ENCODE measurements at regions not wholly inside any gene's neighbourhood (a gene's known extent, or its start where the extent isn't known, plus 50 kb on each side); places are given as distances from the start of the nearest gene placed in this dataset.

DNA sequence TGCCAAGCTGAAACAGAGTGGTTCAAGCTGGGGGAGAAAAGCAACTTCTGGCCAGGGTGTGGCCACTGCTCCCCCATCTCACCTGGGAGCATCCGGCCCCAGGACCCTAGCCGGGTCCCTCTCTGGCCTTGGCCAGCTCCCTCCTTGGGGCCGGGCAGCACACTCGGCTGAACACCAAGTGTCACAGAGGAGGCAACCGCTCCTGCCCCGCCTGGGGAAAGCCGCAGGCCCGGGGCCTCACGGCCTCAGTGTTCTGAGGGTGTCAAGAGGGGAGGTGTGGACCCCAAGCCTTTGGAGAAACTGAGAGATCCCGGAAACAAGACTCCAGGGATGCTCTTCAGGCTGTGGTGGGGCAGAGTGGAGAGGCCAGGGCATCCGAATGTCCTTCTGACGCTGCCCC lies 88.4 kb downstream of the ENGASE start:
- DNase-seq (ENCODE audit: low read depth in 1 of 2, low spot score in 1 of 2) = no peak

DNA sequence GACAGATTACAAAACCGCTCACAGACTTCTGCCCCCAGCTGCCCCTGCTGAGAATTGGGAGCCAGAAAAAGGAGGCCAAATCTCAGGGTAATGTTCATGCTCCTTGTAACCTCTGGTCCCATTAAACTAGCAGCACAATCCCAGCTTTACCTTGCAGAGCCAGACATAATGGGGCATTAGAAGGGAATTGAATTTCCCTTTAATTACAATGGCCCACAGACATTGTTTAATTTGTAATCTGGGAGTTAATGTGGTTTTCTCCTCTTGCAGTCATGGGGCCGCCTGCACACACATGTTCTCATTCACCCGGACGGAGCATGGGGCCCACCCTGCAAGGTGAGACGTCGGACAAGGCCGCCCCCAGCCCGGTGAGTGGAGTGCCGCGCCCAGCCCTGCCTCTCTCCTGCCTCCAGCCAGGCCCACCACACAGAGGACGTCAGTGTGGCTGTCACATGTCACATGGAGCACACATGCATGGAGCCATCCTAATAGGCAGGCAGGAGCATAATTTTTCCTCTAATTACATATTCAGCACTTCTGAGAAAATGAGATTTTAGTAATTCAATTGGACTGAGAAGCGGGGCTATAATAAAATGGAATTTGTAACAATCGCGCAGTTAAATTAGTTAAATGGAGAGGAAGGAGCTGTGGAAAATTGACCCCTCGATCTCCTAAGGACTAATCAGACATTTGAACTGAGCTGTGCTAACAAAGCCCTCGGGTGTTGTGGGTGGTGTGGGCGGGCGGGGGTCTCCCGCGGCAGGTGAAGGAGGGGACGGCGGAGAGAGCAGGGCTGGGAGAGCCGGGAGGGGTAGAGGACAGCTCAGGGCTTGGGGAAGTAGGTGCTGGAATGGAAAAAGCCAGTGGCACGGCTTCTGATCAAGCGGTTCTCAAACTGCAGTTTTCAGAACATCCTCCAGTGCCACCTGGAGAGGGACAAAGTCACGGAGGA lies 87.7 kb downstream of the ENGASE start:
- no peak for DNase-seq (ENCODE audit: low read depth in 1 of 2, low spot score in 1 of 2)

DNA sequence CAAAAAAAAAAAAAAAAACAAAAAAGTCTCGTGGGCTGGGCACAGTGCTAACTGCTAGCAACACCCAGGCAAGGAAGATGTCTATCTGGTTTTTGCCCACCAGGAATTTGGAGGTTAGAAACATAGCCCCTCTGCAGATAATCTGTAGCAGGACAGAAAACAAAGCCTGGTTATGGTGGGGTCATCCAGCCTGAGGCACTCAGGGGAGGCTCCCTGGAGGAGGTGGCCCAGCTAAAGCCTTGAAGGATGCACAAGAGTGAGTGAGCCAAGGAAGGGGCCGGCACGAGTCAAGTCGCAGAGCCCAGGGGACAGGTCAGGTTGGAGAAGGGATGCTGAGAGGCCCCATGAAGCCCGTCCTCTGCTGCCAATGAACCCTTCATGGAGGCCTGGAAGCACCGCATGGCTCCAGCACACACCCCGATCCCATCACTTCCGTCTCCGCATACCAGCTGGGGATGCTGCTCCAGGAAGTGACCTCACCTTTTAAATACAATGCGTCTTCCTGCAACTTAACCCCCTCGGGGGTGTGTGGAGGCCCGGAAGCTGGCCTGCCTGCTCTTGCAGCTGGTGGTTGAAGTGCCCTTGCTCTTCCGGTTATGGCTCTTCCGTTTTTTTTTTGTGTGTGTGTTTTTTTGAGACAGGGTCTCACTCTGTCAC lies 86.5 kb downstream of the ENGASE start:
- DNase-seq (ENCODE audit: low read depth in 1 of 2, low spot score in 1 of 2) = no peak

DNA sequence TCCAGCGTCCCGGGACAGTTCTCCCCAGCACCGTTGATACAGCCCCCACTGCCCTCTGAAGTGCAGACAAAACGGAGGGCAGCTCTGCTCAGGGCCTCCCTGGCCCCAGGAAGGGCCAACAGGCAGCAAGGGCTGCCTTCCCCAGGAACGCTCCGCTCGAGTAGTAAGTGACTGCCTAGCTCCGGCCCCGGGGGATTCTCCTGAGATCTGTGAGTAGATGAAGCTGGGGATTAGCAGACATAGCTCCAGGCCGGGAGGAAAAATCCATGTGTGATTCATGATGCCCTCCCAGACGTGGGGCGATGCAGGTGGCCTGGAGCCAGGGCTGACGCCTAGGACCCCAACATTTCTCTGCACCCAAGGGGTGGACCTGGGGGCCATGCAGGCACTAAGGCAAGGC lies 85.3 kb downstream of the ENGASE start:
- DNase-seq (ENCODE audit: low read depth in 1 of 2, low spot score in 1 of 2) = no peak

DNA sequence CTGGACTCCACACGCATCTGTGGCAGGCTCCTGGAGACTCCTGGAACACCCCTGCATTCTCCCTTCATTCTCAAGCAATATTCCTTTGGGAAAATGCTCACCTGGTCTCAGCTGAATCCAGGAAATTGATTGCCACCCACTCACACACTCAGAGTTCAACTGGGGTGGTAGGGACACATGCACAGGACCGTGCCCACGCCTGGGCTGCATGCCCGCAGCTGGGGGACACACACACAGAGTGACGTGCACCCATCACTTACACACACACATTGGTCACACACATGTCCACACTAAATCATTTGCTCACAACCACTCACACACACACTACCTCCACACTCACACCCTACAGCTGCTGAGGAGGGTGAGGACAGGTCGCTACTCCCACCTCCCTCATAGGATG lies 84.8 kb downstream of the ENGASE start:
- DNase-seq (ENCODE audit: low read depth in 1 of 2, low spot score in 1 of 2) = no peak

DNA sequence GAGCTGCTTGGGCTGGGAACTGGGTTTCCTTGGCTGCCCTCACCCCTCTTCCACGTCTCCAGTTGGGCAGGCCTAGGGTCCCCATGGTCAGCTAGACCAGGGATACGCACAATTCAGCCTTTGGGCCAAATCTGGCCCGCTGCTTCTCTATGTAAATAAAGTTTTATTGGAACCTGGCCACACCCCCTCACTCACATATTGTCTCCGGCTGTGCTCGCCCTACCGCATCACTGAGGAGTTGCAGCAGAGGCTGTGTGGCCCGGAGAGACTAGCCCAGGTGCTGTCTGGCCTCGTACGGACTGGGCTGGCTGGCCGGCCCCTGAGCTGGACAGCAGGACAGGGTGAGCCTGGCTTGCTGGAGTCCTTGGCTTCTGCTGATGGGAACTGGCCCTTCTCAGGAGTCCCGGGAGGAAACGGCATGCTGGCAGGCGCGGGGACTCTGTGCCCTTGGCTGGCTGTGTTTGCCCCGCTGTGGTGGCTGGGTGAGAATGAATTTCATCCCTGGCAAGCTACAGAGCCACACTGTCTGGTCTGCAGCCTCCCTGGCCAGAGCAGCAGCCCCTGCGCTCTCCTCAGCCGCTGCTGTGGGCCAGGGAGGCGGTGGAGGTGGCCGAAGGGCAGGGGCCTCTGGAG lies 82.0 kb downstream of the ENGASE start:
- DNase-seq (ENCODE audit: low read depth in 1 of 2, low spot score in 1 of 2) = no peak

DNA sequence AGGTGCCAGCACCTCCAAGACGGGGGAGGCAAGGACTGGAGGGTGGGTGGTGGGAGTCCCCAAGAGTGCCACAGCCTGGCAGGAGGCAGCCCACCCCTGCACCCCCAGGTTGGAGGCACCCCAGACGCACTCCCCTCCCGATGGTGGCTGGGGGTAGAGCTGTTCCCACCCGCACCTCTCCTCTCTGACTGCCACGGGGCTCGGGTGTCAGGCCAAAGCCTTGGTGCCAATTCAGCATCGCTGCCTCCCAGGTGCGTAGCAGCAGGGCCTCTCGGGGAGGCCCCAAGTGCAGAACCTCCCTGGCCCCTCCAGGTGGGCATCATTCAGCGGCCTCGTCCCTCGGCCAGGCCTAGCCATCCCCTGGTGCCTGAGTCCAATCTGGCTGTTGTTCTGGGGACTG lies 81.1 kb downstream of the ENGASE start:
- no peak for DNase-seq (ENCODE audit: low read depth in 1 of 2, low spot score in 1 of 2)

DNA sequence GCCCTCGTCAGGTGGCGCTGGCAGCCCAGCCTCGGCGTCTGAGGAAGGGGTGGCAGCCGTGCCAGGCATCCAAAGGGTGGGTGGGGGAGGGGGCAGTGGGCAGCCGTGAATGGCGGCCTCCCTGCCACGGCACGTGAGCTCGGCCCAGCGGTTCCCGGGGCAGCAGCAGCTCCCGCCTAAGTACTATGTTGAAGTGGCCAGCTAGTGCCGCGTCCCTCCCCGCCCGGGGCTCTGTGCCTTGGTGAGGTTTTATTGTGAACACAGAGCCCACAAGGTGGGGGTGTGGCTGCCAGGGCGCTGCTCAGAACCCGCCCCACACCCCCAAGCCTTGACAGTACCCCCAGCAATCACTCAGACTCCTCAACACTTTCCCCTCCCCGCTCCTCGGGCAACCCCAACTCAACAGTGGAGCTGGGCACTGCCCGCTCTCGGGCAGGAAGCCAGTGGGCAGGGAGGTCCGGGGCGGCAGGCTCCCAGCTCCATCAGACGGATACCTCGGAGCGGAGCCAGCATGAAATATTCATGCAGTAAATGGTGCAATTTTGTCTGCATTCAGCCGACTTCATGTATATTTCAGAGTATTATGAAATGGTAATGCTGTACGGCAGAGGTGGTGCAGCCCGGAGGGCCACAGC lies 80.4 kb downstream of the ENGASE start:
- DNase-seq (ENCODE audit: low read depth in 1 of 2, low spot score in 1 of 2) = no peak

DNA sequence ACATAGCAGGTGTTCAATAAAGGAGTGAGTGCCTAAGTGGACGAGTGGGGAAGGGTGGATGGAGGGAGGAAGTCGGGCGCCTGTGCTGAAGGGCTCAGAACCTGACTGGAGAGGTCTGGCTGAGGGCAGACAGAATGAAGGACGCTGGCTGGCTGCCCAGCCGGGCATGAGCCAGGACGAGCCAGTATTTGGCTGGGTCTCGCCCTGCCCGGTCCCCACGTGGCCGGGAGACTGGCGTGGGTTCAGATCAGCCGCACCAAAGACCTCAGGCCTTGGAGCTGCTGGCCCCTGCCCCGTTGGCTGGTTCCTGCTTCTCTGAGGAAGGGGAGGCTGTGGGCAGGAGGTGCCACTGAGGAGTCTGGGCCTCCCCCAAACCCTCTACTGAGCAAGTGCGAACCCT lies 79.8 kb downstream of the ENGASE start:
- no peak for DNase-seq (ENCODE audit: low read depth in 1 of 2, low spot score in 1 of 2)

DNA sequence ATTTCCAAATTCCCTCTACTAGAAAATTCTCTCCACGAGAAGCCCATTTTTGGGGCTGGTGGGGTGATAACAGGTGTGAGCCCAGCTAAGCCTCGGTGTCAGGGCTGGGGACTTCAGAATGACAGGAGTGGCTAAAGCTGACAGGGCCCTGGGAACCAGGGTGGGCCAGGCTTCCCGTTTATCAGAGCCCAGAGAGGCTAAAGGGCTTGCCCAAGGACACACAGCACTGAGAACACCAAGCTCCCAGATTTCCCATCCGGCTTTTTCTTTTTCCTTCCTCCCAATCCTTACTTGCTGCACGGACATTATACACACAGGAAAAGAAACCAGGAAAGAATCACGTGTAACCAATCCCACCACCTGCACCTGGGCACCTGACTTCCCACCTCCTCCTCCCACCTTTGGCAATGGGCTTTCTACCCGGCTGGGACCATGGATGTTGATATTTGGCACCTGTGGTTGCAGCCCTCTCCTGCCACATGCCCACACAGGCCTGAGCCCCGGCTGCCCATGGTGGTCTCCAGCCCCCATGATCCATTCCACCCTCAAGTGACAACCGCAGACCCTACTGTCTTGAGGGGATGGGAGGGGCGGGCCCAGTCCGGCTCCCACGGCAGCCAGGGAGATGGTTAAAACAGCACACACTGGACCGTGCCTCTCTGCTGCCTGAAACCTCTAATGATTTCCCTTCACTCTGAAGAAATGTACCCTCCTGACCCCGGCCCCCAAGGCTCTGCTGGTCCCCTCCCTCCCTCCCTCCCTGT lies 78.9 kb downstream of the ENGASE start:
- DNase-seq (ENCODE audit: low read depth in 1 of 2, low spot score in 1 of 2) = no peak

DNA sequence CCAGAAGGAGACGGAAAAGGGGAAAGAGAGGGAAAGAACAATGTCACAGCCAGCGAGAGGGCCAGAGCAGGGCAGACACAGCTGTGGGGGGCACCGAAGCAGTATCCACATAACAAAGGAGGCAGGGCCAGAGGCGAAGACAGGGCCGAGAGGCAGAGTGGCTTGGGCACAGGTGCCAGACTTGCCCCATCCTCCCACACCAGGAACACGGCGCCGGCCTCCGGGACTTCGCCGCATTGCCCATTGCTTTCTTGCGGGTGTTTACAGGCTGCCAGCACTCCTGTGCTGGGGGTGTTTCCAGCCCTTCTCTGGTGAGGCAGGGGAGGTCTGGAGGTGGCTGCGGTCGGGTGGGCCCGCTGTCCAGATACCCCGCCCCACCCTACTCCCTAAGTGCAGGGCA lies 78.0 kb downstream of the ENGASE start:
- DNase-seq (ENCODE audit: low read depth in 1 of 2, low spot score in 1 of 2) = no peak

DNA sequence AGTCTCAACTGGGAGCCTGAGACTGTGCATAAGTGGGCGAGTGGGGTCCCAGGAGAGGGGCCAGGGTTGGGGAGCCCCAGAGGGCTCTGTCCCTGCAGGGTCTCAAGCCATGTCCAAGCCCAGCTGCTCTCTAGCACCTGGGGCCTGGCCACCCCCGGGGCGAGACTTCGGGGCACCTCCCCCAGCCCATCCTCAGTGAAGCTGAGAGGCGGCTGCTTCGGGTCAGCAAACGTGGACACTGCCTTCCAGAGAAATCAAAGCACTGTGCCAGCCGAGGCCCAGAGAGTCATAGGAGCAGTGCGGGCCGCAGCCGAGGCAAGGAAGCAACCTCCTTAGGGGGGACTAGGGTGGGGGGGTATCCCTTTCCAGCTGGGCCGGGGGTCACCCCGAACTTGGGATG lies 77.5 kb downstream of the ENGASE start:
- no peak for DNase-seq (ENCODE audit: low read depth in 1 of 2, low spot score in 1 of 2)

DNA sequence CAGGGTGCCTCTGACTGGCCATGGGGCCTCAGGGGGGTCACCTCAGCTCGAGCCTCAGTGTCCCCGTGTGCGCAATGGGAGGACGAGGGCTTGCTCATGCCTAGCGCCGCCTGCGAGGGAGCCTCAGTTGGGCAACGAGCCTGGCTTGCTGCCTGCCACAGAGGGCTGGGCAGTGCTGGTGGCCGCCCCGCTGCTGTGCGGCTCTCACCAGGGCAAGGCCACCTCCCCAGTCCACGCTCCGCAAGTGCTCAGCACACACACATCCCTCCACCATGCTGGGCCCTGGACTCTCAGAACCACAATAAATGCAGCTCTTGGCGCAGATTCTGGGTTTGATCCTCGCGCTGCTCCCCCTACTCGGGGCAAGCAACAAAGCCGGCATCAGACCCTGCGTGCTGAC lies 76.2 kb downstream of the ENGASE start:
- DNase-seq (ENCODE audit: low read depth in 1 of 2, low spot score in 1 of 2) = no peak

DNA sequence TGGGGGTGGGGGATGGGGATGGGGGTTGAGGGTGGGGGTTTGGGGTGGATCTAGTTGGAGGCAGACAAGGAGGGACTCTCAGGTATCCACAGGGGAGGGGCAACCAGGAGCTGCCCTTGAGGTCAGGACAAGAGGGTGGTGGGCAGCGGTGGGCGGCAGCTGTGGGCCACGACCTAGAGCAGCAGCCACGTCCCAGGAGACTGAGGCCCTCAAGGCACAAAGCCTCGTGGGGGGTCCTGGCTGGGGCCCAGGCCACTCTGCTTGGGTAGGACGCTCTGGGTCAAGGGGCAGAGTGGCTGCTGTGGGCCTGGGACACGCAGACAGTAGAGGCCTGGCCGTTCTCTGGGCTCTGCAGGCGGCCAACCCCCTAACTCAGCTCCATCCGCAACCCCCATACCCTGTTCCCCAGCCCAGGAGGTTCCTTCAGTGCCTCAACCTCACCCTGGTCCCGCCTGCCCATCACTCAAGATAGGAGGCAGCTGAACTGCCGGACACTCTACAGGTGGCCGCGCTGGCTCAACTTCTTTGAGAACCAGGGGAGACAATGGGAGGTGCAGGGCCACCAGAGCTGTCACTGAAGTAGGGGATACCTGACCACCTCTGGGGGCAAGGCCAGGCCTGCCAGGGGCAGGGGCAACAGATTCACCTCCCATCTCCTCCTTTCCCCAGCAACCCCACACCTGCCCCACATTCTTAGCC lies 75.6 kb downstream of the ENGASE start:
- DNase-seq (ENCODE audit: low read depth in 1 of 2, low spot score in 1 of 2) = no peak

DNA sequence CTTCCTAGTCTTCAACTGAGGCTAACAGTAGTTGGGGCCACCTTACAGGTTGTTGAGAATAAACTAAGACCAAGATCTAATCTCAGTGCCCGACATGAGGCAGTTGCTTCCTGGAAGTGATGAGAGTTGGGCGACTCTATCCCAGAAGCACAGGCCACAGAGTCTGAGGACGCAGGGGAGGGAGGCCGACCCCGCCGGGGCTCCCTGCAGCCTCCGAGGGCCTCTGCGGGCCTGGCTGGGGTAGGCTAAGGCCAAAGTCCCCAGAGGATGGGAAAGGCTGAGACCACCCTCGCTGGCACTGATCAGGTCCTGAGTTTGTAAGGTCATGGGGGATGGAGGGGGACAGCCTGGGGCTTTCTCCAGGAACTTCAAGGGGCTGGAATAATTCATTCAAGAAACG lies 74.0 kb downstream of the ENGASE start:
- no peak for DNase-seq (ENCODE audit: low read depth in 1 of 2, low spot score in 1 of 2)

DNA sequence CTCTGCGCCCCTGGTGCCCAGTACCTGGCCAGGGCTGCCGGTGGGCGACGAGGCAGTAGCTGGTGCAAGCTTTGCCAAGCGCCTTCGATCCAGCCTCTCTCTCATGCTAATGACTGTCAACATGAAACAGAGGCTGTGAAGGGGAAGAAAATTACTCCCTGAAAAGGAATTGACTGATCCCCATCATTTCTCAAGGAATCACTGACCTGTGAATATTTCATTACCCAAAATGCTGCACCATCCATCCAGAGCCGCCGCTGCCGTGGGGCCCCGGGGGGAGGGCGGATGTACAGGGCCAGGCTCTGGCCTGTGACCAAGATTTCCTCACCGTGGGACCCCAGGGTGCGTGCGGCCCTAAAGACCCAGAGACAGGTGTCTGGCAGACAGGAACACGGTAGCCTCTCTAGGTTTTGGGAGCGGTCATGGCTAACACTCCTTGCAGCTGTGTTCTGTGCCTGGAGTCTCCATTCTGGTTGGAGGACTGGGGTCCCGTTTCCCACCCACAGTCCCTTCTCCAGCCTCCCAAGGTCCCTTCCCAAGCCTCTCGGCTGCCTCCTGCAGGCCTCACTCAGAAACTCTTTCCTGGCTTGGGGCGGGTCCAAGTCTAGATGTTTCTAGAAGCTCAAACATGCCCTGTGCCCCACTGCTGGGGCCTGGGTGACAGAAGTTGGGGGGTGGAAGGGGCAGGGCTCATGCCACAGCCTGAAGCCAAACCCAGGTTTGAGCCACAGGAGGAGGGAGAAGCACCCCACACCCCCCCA lies 73.3 kb downstream of the ENGASE start:
- DNase-seq (ENCODE audit: low read depth in 1 of 2, low spot score in 1 of 2) = no peak

DNA sequence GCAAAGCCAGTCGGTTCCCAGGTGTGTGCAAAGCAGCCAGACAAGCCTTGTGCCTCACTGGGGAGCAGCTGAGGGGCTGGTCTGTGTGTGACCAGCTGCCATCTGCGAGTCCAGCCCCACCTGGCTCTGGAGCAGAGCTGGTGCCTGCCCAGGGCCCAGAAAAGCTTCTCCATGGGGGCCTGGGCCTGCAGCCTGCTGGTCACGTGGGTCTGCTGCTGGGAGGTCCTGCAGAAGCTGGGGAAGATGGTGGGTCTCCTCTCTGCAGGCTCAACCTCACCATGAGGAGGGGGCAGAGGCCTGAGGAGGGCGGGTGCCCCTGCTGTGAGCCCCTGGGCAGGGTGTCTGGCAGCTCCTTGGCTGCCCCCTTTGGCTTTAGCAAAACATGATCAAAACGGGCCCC lies 71.9 kb downstream of the ENGASE start:
- no peak for DNase-seq (ENCODE audit: low read depth in 1 of 2, low spot score in 1 of 2)

DNA sequence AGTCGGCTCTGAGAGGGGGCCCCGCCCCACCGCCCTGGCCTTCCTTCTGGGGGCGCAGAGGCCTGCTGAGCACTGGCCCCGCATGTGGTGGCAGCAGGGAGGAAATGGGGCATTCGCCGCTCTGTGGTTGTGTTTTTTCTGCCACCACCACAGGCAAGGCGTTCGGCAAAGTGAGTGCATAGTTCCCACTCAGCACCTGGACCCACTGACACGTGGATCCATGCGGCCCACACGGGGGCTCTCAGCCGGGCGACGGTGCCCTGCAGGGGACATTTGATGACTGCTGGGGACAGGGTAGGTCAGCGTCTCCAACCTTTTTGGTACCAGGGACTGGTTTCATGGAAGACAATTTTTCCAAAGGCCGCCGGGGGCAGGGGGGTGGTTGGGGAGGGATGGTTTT lies 70.9 kb downstream of the ENGASE start:
- DNase-seq (ENCODE audit: low read depth in 1 of 2, low spot score in 1 of 2) = no peak

DNA sequence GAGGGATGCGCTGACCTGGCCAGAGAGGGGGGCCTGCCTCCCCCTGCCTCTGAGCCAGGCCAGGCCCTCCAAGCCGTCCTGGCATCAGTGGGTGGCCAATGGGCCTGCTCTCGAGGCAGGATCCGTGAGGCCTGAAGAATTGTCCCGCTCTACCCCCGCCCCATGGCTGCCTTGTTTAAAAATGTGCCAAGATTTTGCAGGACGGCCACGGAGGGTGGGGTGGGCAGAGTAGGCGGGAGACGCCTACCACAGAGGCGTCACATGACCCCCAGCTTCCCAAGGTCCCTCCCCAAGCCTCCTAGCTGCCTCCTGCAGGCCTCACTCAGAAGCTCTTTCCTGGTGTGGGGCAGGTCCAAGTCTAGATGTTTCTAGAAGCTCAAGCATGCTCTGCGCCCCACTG lies 69.5 kb downstream of the ENGASE start:
- no peak for DNase-seq (ENCODE audit: low read depth in 1 of 2, low spot score in 1 of 2)

DNA sequence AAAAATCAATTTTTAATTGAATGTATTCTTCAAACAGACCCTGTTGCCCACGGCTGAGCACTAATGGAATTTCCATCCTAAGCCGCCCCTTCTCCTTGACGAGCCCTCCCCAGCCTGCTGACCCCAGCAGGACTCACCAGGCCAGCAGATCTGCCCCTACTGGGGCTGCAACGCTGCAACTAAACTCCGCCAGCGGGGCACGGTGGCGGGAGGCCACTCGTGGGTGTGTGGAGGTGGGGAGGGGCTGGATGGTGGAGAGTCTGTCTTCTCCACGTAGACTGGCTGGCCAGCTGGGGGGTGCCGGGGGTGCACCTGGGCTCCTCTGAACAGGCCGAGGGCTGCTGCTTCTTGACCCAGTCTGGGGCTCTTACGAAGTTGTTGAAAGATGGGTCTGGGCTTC lies 67.8 kb downstream of the ENGASE start:
- no peak for DNase-seq (ENCODE audit: low read depth in 1 of 2, low spot score in 1 of 2)
